GM12878 (cell line): ENCODE measurements at regions not wholly inside any gene's neighbourhood (a gene's known extent, or its start where the extent isn't known, plus 50 kb on each side); places are given as distances from the start of the nearest gene placed in this dataset.
A peak's percentile ranks its signal among the peaks of the same experiment; 100 is the strongest.

Experiments used
- ATAC-seq: fragments of 200-7000 bp; cut with Tn5 transposase; 3 replicates; pipeline ENCODE4 v1.9.1; 2020; ENCODE audit warnings: mild to moderate bottlenecking, moderate library complexity
- BruUV-seq: library from RNA; stranded (reverse); fragments of 400-500 nt; replicated peaks from 2 replicates; lab custom pipeline; 2021; lab: Mats Ljungman, UMichigan
- CTCF ChIA-PET: fragments of 300-600 bp; sonication (Branson Sonifier 250); formaldehyde crosslinking; extraction: SDS; loops from one replicate; lab custom pipeline; 2021; ENCODE audit warnings: inconsistent platforms; lab: Yijun Ruan, JAX
- POLR2A ChIA-PET: fragments of 350-600 bp; formaldehyde crosslinking; extraction: SDS; loops from one replicate; lab custom pipeline; 2021; ENCODE audit warnings: inconsistent platforms; lab: Charles Lee
- RAD21 ChIA-PET: fragments of 300-600 bp; sonication (Branson Sonifier 250); formaldehyde crosslinking; loops from one replicate; lab custom pipeline; 2023; ENCODE audit warnings: antibody characterized with exemption; ENCODE audit not compliant: unreplicated experiment; lab: Charles Lee
- SMC1A ChIA-PET: fragments of 300-600 bp; sonication (Branson Sonifier 250); formaldehyde crosslinking; loops from one replicate; lab custom pipeline; 2023; ENCODE audit not compliant: unreplicated experiment, uncharacterized antibody; lab: Charles Lee
- DNase-seq: peaks from one replicate; pipeline ENCODE4 v3.0.0-alpha.2; 2011; ENCODE audit warnings: low read depth, low spot score
- FAIRE-seq: peaks from 3 replicates; lab custom pipeline; 2011; peaks lifted over from hg19 to GRCh38; lab: Jason Lieb, UNC
- H2AFZ ChIP-seq: 2 replicates; pipeline ENCODE4 v1.6.0; 2011; ENCODE audit warnings: low read depth, low read length, control low read depth; ENCODE audit not compliant: control insufficient read depth
- H3K27ac ChIP-seq: 2 replicates; pipeline ENCODE4 v1.5.1; 2011; ENCODE audit warnings: control low read depth; ENCODE audit not compliant: control insufficient read depth, insufficient read depth
- H3K27me3 ChIP-seq, 2 experiments: replicated peaks in 1 of 2; 2 replicates each; pipeline versions ENCODE4 v1.6.0 to v1.6.1; 2011; ENCODE audit warnings: low read length in 1 of 2; ENCODE audit not compliant: control insufficient read depth in 2 of 2, insufficient read depth in 2 of 2
- H3K36me3 ChIP-seq, 2 experiments: 2 replicates each; pipeline ENCODE4 v1.5.1; 2011; ENCODE audit warnings: low read length in 1 of 2; ENCODE audit not compliant: control insufficient read depth in 2 of 2, insufficient read depth in 2 of 2
- H3K4me1 ChIP-seq: 2 replicates; pipeline ENCODE4 v1.6.1; 2011; ENCODE audit warnings: mild to moderate bottlenecking, low read length, moderate library complexity, mixed read lengths; ENCODE audit not compliant: control insufficient read depth, insufficient read depth
- H3K4me2 ChIP-seq: 2 replicates; pipeline ENCODE4 v1.6.0; 2011; ENCODE audit warnings: control low read depth; ENCODE audit not compliant: control insufficient read depth, insufficient read depth
- H3K4me3 ChIP-seq: fragments of 200-600 bp; sonication (generic); 2 replicates; pipeline ENCODE4 v1.5.1; 2016
- H3K79me2 ChIP-seq: 2 replicates; pipeline ENCODE4 v1.6.0; 2011; ENCODE audit warnings: low read length; ENCODE audit not compliant: control insufficient read depth, insufficient read depth
- H3K9ac ChIP-seq: 2 replicates; pipeline ENCODE4 v1.8.0; 2011; ENCODE audit warnings: low read length, control low read depth, mixed read lengths; ENCODE audit not compliant: control insufficient read depth, insufficient read depth
- H3K9me3 ChIP-seq: replicated peaks from 3 replicates; pipeline ENCODE4 v1.5.1; 2011; ENCODE audit warnings: mild to moderate bottlenecking, low read length; ENCODE audit not compliant: control insufficient read depth, insufficient read depth
- H4K20me1 ChIP-seq: 2 replicates; pipeline ENCODE4 v1.6.0; 2011; ENCODE audit not compliant: control insufficient read depth, insufficient read depth
- CUX1 ChIP-seq: IDR thresholded peaks from 2 replicates; pipeline ENCODE4 v1.6.1; 2012; ENCODE audit warnings: improper control_type of control experiment, low read depth, low read length; ENCODE audit not compliant: insufficient replicate concordance
- REST ChIP-seq: IDR thresholded peaks from 2 replicates; pipeline ENCODE4 v1.6.1; 2012; ENCODE audit warnings: mild to moderate bottlenecking, low read depth, low read length
- TCF3 ChIP-seq: IDR thresholded peaks from 2 replicates; pipeline ENCODE4 v1.6.1; 2012; ENCODE audit warnings: low read depth, mild to moderate bottlenecking, low read length, borderline replicate concordance; ENCODE audit not compliant: insufficient read depth
- WGBS: methylation state at CpG from one replicate; pipeline ENCODE4 v1.1.6; 2016; ENCODE audit warnings: low lambda C conversion rate; ENCODE audit not compliant: insufficient replicate concordance, insufficient coverage; ENCODE audit errors: missing lambda C conversion rate; 5-methylcytosine and 5-hydroxymethylcytosine counted together
- in situ Hi-C: fragments of 300-500 bp; cut with MboI; formaldehyde crosslinking; loops from 9 replicates; pipeline ENCODE4 v1.14.3; 2018; ENCODE audit warnings: mixed read lengths
- intact Hi-C: fragments of 100-400 bp; cut with micrococcal nuclease; formaldehyde crosslinking; loops from one replicate; pipeline ENCODE4 v1.14.2; 2022; ENCODE audit not compliant: unreplicated experiment

GRCh38 chr7:47720907-47721244, 139.0 kb upstream of the TNS3 start:
- POLR2A ChIA-PET: no interaction called here
- Histone ChIP-seq H2AFZ (no peak overlapping the region), H3K4me3 (no peak overlapping the region), H3K4me2 (no peak overlapping the region; the same call in 1 of the 2 replicates), H3K9me3 (no peaks in the 10 kb centered on the region), H3K27me3 (no peaks in the 10 kb centered on the region; a peak in 1 of 4 replicates), H3K9ac (no peak overlapping the region), H3K27ac (no peak overlapping the region), H3K36me3 (no peaks in the 10 kb centered on the region), H4K20me1 (no peaks in the 10 kb centered on the region), H3K4me1 (peaks cover 11% of the 10 kb centered on the region), H3K79me2 (no peaks in the 10 kb centered on the region)
- RAD21 ChIA-PET: no interaction called here
- in situ Hi-C loops (no loop called here), intact Hi-C loops (no loop called here)
- peak; percentile 53; the same call in 1 of the 2 replicates for TF ChIP-seq REST
- TF ChIP-seq TCF3: no peak
- TF ChIP-seq CUX1: no peak
- 39% methylated on average over 8 of the region's 8 CpGs for WGBS
- DNase-seq (no peak), FAIRE-seq (no peak), ATAC-seq (no peak)
- CTCF ChIA-PET: no interaction called here
- SMC1A ChIA-PET: no interaction called here
- no TSS peak for BruUV-seq
